NT2/D1 (cell line): ENCODE measurements at regions not wholly inside any gene's neighbourhood (a gene's known extent, or its start where the extent isn't known, plus 50 kb on each side); places are given as distances from the start of the nearest gene placed in this dataset.

Source experiments
- SUZ12 ChIP-seq: IDR thresholded peaks from 2 replicates; pipeline ENCODE4 v1.6.1; 2011; ENCODE audit not compliant: insufficient read length, insufficient read depth; ENCODE audit errors: extremely low read depth
- YY1 ChIP-seq: IDR thresholded peaks from 2 replicates; pipeline ENCODE4 v1.6.1; 2011; ENCODE audit not compliant: insufficient read length, insufficient read depth
- ZNF274 ChIP-seq: IDR thresholded peaks from 2 replicates; pipeline ENCODE4 v1.6.1; 2011; ENCODE audit warnings: mild to moderate bottlenecking, low read depth, low read length

DNA sequence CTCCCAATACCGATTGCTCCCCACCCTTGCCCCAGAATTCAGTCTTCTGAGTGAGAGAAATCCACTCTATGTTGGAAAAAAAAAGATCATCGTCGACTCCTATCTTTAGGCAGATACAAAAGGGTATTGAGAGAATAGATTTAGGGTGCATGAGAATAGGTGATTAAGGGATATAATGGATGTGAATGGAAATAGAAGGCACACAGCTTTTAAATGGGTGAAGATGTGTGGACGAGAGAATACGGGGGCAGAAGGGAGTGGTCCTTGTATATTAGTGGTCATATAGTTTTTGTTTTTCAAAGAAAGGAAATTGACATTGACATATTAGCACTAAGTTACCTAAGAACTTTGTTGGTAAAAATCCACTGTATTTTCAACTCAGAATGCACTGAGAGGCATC lies 98.6 kb upstream of the HDAC9 start:
- TF ChIP-seq YY1 (no peak), SUZ12 (no peak), ZNF274 (no peak)
